IMR-90 (cell line): ENCODE measurements at regions not wholly inside any gene's neighbourhood (a gene's known extent, or its start where the extent isn't known, plus 50 kb on each side); places are given as distances from the start of the nearest gene placed in this dataset.

ENCODE experiments used
- ATAC-seq: fragments of 200-7000 bp; cut with Tn5 transposase; 2 replicates; pipeline ENCODE4 v1.9.1; 2020; ENCODE audit warnings: low read depth, mild to moderate bottlenecking, moderate library complexity
- BruUV-seq: library from RNA; stranded (reverse); fragments of 400-500 nt; replicated peaks from 2 replicates; lab custom pipeline; 2021; lab: Mats Ljungman, UMichigan
- CTCF ChIA-PET: fragments of 300-600 bp; formaldehyde crosslinking; extraction: SDS; loops from one replicate; lab custom pipeline; 2021; ENCODE audit warnings: antibody characterized with exemption; lab: Yijun Ruan, JAX
- POLR2A ChIA-PET: fragments of 300-600 bp; sonication (Branson Sonifier 250); formaldehyde crosslinking; loops from one replicate; lab custom pipeline; 2022; ENCODE audit warnings: antibody characterized with exemption; ENCODE audit not compliant: unreplicated experiment; lab: Charles Lee
- DNase-seq: peaks from one replicate; pipeline ENCODE4 v3.0.0; 2013
- H2AFZ ChIP-seq: replicated peaks from 2 replicates; pipeline ENCODE3; 2013; ENCODE audit warnings: low read length, mild to moderate bottlenecking; ENCODE audit not compliant: poor library complexity
- H2AK5ac ChIP-seq: 2 replicates; pipeline ENCODE4 v1.6.1; 2013; ENCODE audit warnings: low read depth, low read length, inconsistent platforms
- H2AK9ac ChIP-seq: replicated peaks from 2 replicates; pipeline ENCODE3; 2013; ENCODE audit warnings: mild to moderate bottlenecking, low read depth, low read length, moderate library complexity; ENCODE audit not compliant: poor library complexity
- H2BK120ac ChIP-seq: 2 replicates; pipeline ENCODE4 v1.6.1; 2013; ENCODE audit warnings: low read depth, low read length, inconsistent platforms
- H2BK15ac ChIP-seq: 3 replicates; pipeline ENCODE4 v1.6.1; 2013; ENCODE audit warnings: low read depth, low read length, inconsistent platforms
- H2BK20ac ChIP-seq: 2 replicates; pipeline ENCODE4 v1.6.1; 2013; ENCODE audit warnings: low read depth, mild to moderate bottlenecking, inconsistent platforms, low read length, moderate library complexity
- H2BK5ac ChIP-seq: 2 replicates; pipeline ENCODE4 v1.6.1; 2013; ENCODE audit warnings: mild to moderate bottlenecking, low read depth, low read length, inconsistent platforms; ENCODE audit not compliant: poor library complexity, severe bottlenecking
- H3K14ac ChIP-seq: replicated peaks from 2 replicates; pipeline ENCODE4 v1.6.1; 2013; ENCODE audit warnings: low read depth, low read length, inconsistent platforms
- H3K18ac ChIP-seq: 2 replicates; pipeline ENCODE4 v1.6.1; 2013; ENCODE audit warnings: low read depth, low read length, control low read depth
- H3K23ac ChIP-seq: 2 replicates; pipeline ENCODE4 v1.6.1; 2013; ENCODE audit warnings: low read depth, low read length, inconsistent platforms
- H3K27ac ChIP-seq: 2 replicates; pipeline ENCODE4 v1.5.1; 2013; ENCODE audit warnings: mild to moderate bottlenecking, control low read depth, low read length; ENCODE audit not compliant: insufficient read depth
- H3K27me3 ChIP-seq: 2 replicates; pipeline ENCODE4 v1.6.1; 2013; ENCODE audit warnings: low read length; ENCODE audit not compliant: control insufficient read depth, insufficient read depth
- H3K36me3 ChIP-seq: 2 replicates; pipeline ENCODE4 v1.6.1; 2013; ENCODE audit warnings: low read length, mixed read lengths; ENCODE audit not compliant: control insufficient read depth, insufficient read depth
- H3K4ac ChIP-seq: 2 replicates; pipeline ENCODE4 v1.6.1; 2013; ENCODE audit warnings: low read depth, low read length, inconsistent platforms
- H3K4me1 ChIP-seq: 2 replicates; pipeline ENCODE4 v1.6.1; 2013; ENCODE audit warnings: low read length, mixed read lengths; ENCODE audit not compliant: control insufficient read depth, insufficient read depth
- H3K4me2 ChIP-seq: 2 replicates; pipeline ENCODE4 v1.6.1; 2013; ENCODE audit warnings: low read depth, mild to moderate bottlenecking, control low read depth, low read length, moderate library complexity
- H3K4me3 ChIP-seq: 2 replicates; pipeline ENCODE4 v1.5.1; 2013; ENCODE audit warnings: low read depth, mild to moderate bottlenecking, control low read depth, low read length, moderate library complexity; ENCODE audit not compliant: insufficient read depth
- H3K56ac ChIP-seq: 2 replicates; pipeline ENCODE4 v1.6.1; 2013; ENCODE audit warnings: low read length, inconsistent platforms; ENCODE audit not compliant: insufficient read depth; ENCODE audit errors: extremely low read depth
- H3K79me1 ChIP-seq, 2 experiments: 2 replicates each; pipeline ENCODE4 v1.6.1; 2013; ENCODE audit warnings: low read length in 2 of 2, inconsistent platforms in 1 of 2, low read depth in 1 of 2
- H3K9ac ChIP-seq: 2 replicates; pipeline ENCODE4 v1.6.1; 2013; ENCODE audit warnings: low read depth, low read length, control low read depth
- H3K9me1 ChIP-seq: 2 replicates; pipeline ENCODE4 v1.6.1; 2013; ENCODE audit warnings: low read length, inconsistent platforms; ENCODE audit not compliant: insufficient read depth
- H3K9me3 ChIP-seq: 2 replicates; pipeline ENCODE4 v1.6.1; 2013; ENCODE audit warnings: low read length; ENCODE audit not compliant: control insufficient read depth, insufficient read depth
- H4K20me1 ChIP-seq: 2 replicates; pipeline ENCODE4 v1.6.1; 2013; ENCODE audit warnings: low read length, inconsistent platforms; ENCODE audit not compliant: insufficient read depth
- H4K5ac ChIP-seq: 2 replicates; pipeline ENCODE4 v1.6.1; 2013; ENCODE audit warnings: mild to moderate bottlenecking, low read depth, low read length, control low read depth
- H4K8ac ChIP-seq, 2 experiments: 2 replicates each; pipeline ENCODE4 v1.6.1; 2013; ENCODE audit warnings: low read depth in 2 of 2, low read length in 2 of 2, control low read depth in 1 of 2, inconsistent platforms in 1 of 2
- H4K91ac ChIP-seq: 2 replicates; pipeline ENCODE4 v1.6.1; 2013; ENCODE audit warnings: low read depth, low read length, inconsistent platforms; ENCODE audit not compliant: insufficient read depth
- BHLHE40 ChIP-seq: fragments of 150-350 bp; IDR thresholded peaks from 2 replicates; pipeline ENCODE4 v1.6.1; 2016; ENCODE audit warnings: mild to moderate bottlenecking, low read depth, low read length
- CEBPB ChIP-seq: IDR thresholded peaks from 2 replicates; pipeline ENCODE4 v1.6.1; 2012; ENCODE audit warnings: low read depth, low read length, improper control_type of control experiment
- CHD1 ChIP-seq: IDR thresholded peaks from 2 replicates; pipeline ENCODE4 v1.6.1; 2012; ENCODE audit warnings: low read depth, low read length, improper control_type of control experiment
- FOS ChIP-seq: fragments of 150-350 bp; IDR thresholded peaks from 2 replicates; pipeline ENCODE4 v1.6.1; 2016; ENCODE audit warnings: low read depth, low read length
- MAFK ChIP-seq: IDR thresholded peaks from 2 replicates; pipeline ENCODE4 v1.6.1; 2012; ENCODE audit warnings: low read depth, low read length, improper control_type of control experiment
- MXI1 ChIP-seq: IDR thresholded peaks from 2 replicates; pipeline ENCODE4 v1.6.1; 2012; ENCODE audit warnings: low read depth, mild to moderate bottlenecking, low read length, moderate library complexity, borderline replicate concordance
- NFE2L2 ChIP-seq: fragments of 150-350 bp; IDR thresholded peaks from 2 replicates; pipeline ENCODE4 v1.6.1; 2016; ENCODE audit warnings: low read depth, mild to moderate bottlenecking, low read length
- POLR2A ChIP-seq: IDR thresholded peaks from 2 replicates; pipeline ENCODE4 v1.6.1; 2012; ENCODE audit warnings: mild to moderate bottlenecking, low read depth, low read length
- RAD21 ChIP-seq: IDR thresholded peaks from 2 replicates; pipeline ENCODE4 v1.6.1; 2012; ENCODE audit warnings: low read length, improper control_type of control experiment
- RCOR1 ChIP-seq: IDR thresholded peaks from 2 replicates; pipeline ENCODE4 v1.6.1; 2012; ENCODE audit warnings: mild to moderate bottlenecking, low read length, improper control_type of control experiment; ENCODE audit not compliant: insufficient replicate concordance
- RFX5 ChIP-seq: IDR thresholded peaks from 2 replicates; pipeline ENCODE4 v1.8.0; 2012; ENCODE audit warnings: low read depth, mild to moderate bottlenecking, low read length, moderate library complexity
- SMC3 ChIP-seq: fragments of 150-350 bp; IDR thresholded peaks from 2 replicates; pipeline ENCODE4 v1.6.1; 2016; ENCODE audit warnings: low read depth, mild to moderate bottlenecking, antibody characterized with exemption, low read length, moderate library complexity
- WGBS, 2 experiments: methylation state at CpG; one replicate each; pipeline versions ENCODE4 v1.1.5 to v1.1.7; 2013; ENCODE audit warnings: missing lambda C conversion rate in 2 of 2; ENCODE audit not compliant: insufficient read length in 1 of 2; ENCODE audit errors: extremely low coverage in 2 of 2; 5-methylcytosine and 5-hydroxymethylcytosine counted together
- dilution Hi-C: fragments of 300-500 bp; cut with HindIII; formaldehyde crosslinking; loops from one replicate; pipeline ENCODE4 v1.14.3; 2018; ENCODE audit warnings: low sequenced_read_pairs; ENCODE audit not compliant: unreplicated experiment
- in situ Hi-C: fragments of 300-500 bp; cut with MboI; formaldehyde crosslinking; loops from 3 replicates; pipeline ENCODE4 v1.14.3; 2019; ENCODE audit warnings: low sequenced_read_pairs, inconsistent platforms, mixed read lengths
- intact Hi-C: fragments of 100-400 bp; cut with micrococcal nuclease; formaldehyde crosslinking; loops from 2 replicates; pipeline ENCODE4 v1.10.0; 2022
- TF ChIP-seq, protein P1 (sequence below): fragments of 150-350 bp; IDR thresholded peaks from 2 replicates; pipeline ENCODE4 v1.6.1; 2017; ENCODE audit warnings: mild to moderate bottlenecking, antibody characterized with exemption, low read length, low read depth
- TF ChIP-seq, protein P2 (sequence below): conservative IDR thresholded peaks from 2 replicates; pipeline ENCODE4 v1.5.1; 2012; ENCODE audit warnings: mild to moderate bottlenecking, low read depth, low read length, improper control_type of control experiment
- TF ChIP-seq, protein P3 (sequence below): fragments of 150-350 bp; IDR thresholded peaks from 2 replicates; pipeline ENCODE4 v1.6.1; 2016; ENCODE audit warnings: low read depth, mild to moderate bottlenecking, low read length, moderate library complexity, borderline replicate concordance

DNA sequence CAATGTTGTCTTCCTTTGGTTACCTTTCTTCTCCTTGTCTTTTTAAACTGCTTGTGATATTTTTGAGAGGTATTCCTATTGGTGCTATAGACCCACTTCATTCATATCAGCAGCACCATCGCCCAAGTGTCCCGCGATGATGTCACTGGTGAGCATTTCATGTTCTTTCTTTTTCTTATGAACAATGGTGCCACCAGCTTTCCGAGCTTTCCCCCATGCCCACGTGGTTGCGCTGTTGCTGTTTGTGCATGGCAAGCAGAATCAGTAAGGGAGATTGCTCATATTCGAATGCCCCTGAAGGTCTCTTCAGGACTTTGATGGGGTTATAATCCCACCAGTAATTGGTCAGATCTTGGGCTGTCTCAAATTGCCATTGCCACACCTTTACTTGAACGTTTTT, 221.6 kb upstream of the USP9Y start:
- BruUV-seq = no TSS peak
- Histone ChIP-seq H2AK5ac (no peak overlapping the region), H3K4me2 (no peak overlapping the region), H2BK15ac (no peak overlapping the region), H3K4me3 (no peak overlapping the region), H2BK5ac (no peak overlapping the region), H4K20me1 (no peaks in the 10 kb centered on the region), H3K23ac (no peak overlapping the region), H3K9me3 (no peaks in the 10 kb centered on the region), H3K36me3 (no peaks in the 10 kb centered on the region), H4K91ac (no peak overlapping the region), H2BK120ac (no peak overlapping the region), H2BK20ac (no peak overlapping the region), H2AFZ (no peak overlapping the region), H3K56ac (no peak overlapping the region), H4K8ac (no peak overlapping the region), H4K5ac (no peak overlapping the region), H3K4me1 (no peaks in the 10 kb centered on the region), H3K14ac (no peak overlapping the region), H3K79me1 (no peaks in the 10 kb centered on the region), H3K18ac (no peak overlapping the region), H3K27ac (no peak overlapping the region), H3K4ac (no peak overlapping the region), H3K9ac (no peak overlapping the region), H3K27me3 (no peaks in the 10 kb centered on the region), H2AK9ac (no peak overlapping the region), H3K9me1 (no peaks in the 10 kb centered on the region)
- no CpG with 5 or more reads among the region's 8 CpGs for WGBS, 2 experiments
- DNase-seq = no peak
- CTCF ChIA-PET = no interaction called here
- dilution Hi-C loops = no loop called here
- ATAC-seq = no peak
- POLR2A ChIA-PET = no interaction called here
- no peak for TF ChIP-seq SMC3
- TF ChIP-seq POLR2A = no peak
- no peak for TF ChIP-seq NFE2L2
- no peak for TF ChIP-seq RCOR1
- no peak for TF ChIP-seq CEBPB
- no peak for TF ChIP-seq RFX5
- no peak for TF ChIP-seq MXI1
- TF ChIP-seq, protein P1, sequence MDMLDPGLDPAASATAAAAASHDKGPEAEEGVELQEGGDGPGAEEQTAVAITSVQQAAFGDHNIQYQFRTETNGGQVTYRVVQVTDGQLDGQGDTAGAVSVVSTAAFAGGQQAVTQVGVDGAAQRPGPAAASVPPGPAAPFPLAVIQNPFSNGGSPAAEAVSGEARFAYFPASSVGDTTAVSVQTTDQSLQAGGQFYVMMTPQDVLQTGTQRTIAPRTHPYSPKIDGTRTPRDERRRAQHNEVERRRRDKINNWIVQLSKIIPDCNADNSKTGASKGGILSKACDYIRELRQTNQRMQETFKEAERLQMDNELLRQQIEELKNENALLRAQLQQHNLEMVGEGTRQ = no peak
- TF ChIP-seq, protein P2, sequence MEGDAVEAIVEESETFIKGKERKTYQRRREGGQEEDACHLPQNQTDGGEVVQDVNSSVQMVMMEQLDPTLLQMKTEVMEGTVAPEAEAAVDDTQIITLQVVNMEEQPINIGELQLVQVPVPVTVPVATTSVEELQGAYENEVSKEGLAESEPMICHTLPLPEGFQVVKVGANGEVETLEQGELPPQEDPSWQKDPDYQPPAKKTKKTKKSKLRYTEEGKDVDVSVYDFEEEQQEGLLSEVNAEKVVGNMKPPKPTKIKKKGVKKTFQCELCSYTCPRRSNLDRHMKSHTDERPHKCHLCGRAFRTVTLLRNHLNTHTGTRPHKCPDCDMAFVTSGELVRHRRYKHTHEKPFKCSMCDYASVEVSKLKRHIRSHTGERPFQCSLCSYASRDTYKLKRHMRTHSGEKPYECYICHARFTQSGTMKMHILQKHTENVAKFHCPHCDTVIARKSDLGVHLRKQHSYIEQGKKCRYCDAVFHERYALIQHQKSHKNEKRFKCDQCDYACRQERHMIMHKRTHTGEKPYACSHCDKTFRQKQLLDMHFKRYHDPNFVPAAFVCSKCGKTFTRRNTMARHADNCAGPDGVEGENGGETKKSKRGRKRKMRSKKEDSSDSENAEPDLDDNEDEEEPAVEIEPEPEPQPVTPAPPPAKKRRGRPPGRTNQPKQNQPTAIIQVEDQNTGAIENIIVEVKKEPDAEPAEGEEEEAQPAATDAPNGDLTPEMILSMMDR = no peak
- TF ChIP-seq CHD1 = no peak
- TF ChIP-seq, protein P3, sequence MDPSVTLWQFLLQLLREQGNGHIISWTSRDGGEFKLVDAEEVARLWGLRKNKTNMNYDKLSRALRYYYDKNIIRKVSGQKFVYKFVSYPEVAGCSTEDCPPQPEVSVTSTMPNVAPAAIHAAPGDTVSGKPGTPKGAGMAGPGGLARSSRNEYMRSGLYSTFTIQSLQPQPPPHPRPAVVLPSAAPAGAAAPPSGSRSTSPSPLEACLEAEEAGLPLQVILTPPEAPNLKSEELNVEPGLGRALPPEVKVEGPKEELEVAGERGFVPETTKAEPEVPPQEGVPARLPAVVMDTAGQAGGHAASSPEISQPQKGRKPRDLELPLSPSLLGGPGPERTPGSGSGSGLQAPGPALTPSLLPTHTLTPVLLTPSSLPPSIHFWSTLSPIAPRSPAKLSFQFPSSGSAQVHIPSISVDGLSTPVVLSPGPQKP = no peak
- TF ChIP-seq BHLHE40 = no peak
- no peak for TF ChIP-seq RAD21
- TF ChIP-seq FOS = no peak
- no peak for TF ChIP-seq MAFK
- intact Hi-C loops = no loop called here
- in situ Hi-C loops = no loop called here
